HFFc6 (cell line): ENCODE measurements at regions not wholly inside any gene's neighbourhood (a gene's known extent, or its start where the extent isn't known, plus 50 kb on each side); places are given as distances from the start of the nearest gene placed in this dataset.

ENCODE experiments used
- DNase-seq: peaks from one replicate; pipeline ENCODE4 v3.0.0-alpha.2; 2018
- H3K27ac Mint-ChIP-seq: 2 replicates; pipeline ENCODE4 v1.8.0; 2020; ENCODE audit warnings: mild to moderate bottlenecking, mixed read lengths
- H3K27me3 Mint-ChIP-seq: 2 replicates; pipeline ENCODE4 v1.8.0; 2021; ENCODE audit warnings: mild to moderate bottlenecking, moderate library complexity, mixed read lengths; ENCODE audit not compliant: insufficient read depth
- H3K36me3 Mint-ChIP-seq: 2 replicates; pipeline ENCODE4 v1.8.0; 2021; ENCODE audit warnings: low read depth, mixed read lengths
- H3K4me1 Mint-ChIP-seq: 2 replicates; pipeline ENCODE4 v1.8.0; 2020; ENCODE audit warnings: low read depth, mixed read lengths
- H3K4me3 Mint-ChIP-seq: 2 replicates; pipeline ENCODE4 v1.8.0; 2020; ENCODE audit warnings: mild to moderate bottlenecking, moderate library complexity, mixed read lengths
- H3K9me3 Mint-ChIP-seq: 2 replicates; pipeline ENCODE4 v1.8.0; 2020; ENCODE audit warnings: mild to moderate bottlenecking, mixed read lengths
- TF ChIP-seq, protein P1 (sequence below): fragments of 200-600 bp; sonication (generic); IDR thresholded peaks from 2 replicates; pipeline ENCODE4 v1.5.0; 2021; ENCODE audit warnings: antibody characterized with exemption, mild to moderate bottlenecking

DNA sequence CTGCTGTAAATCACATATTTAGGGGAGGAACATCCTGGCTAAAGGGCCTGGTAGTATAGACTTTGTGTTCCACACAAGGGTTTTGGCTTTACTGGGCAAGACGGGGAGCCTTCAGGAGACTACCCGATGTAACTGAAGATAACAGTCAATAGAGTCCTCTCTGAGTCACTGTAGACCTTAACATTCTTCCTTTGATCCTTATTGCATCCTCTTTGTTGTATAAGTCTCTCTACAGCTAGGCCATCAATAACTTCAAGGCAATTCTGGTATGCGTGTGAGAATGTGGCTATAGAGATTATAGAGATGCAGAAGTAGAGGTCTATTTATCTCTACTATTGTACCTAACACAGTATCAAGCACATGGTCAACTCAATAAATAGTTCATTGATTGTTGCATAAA lies 67.3 kb upstream of the STK32A start:
- Mint-ChIP-seq H3K36me3 (no peaks in the 10 kb centered on the region; the same call in 1 of the 2 replicates), H3K4me1 (no peaks in the 10 kb centered on the region), H3K9me3 (peaks cover 3% of the 10 kb centered on the region), H3K4me3 (no peak overlapping the region), H3K27me3 (no peaks in the 10 kb centered on the region), H3K27ac (no peak overlapping the region)
- TF ChIP-seq, protein P1, sequence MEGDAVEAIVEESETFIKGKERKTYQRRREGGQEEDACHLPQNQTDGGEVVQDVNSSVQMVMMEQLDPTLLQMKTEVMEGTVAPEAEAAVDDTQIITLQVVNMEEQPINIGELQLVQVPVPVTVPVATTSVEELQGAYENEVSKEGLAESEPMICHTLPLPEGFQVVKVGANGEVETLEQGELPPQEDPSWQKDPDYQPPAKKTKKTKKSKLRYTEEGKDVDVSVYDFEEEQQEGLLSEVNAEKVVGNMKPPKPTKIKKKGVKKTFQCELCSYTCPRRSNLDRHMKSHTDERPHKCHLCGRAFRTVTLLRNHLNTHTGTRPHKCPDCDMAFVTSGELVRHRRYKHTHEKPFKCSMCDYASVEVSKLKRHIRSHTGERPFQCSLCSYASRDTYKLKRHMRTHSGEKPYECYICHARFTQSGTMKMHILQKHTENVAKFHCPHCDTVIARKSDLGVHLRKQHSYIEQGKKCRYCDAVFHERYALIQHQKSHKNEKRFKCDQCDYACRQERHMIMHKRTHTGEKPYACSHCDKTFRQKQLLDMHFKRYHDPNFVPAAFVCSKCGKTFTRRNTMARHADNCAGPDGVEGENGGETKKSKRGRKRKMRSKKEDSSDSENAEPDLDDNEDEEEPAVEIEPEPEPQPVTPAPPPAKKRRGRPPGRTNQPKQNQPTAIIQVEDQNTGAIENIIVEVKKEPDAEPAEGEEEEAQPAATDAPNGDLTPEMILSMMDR, result no peak
- DNase-seq, result no peak

DNA sequence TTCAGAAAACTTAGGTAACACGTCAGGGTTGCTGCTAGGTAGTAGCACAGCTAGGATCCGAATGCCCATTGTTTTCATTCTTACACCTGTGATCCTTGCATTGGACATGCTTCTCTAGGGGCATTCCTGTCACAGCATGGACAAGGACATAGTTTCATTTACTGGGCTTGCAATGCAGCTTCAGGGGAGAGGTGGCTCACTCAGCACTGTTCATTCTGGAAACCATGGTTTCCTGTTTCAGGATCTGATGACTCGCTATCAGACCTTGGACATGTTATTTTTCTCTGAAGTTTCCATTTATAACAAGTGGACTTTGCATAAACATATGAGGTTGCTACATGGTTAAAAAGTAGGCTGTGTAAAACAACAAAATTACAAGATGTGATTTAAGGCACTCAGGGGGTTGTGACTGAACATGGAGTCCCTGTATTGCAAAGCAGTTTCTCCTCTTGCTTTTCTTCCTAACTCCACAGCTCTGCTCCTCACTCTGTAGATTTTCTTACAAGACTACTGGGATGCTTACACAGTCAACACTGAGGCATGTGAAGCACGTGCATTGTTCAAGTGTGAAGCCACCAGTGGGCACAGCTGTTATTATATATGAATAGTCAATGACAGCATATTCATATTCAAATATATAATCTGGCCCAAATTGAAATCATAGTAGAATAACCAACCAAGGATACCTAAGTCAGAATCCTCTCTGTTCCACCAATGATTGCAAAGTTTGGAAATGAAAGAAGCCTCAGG lies 66.1 kb upstream of the STK32A start:
- DNase-seq, result no peak
- Mint-ChIP-seq H3K27me3 (no peaks in the 10 kb centered on the region), H3K36me3 (no peaks in the 10 kb centered on the region), H3K27ac (no peak overlapping the region), H3K4me1 (no peaks in the 10 kb centered on the region), H3K4me3 (no peak overlapping the region), H3K9me3 (peaks cover 3% of the 10 kb centered on the region; the same call in 1 of the 2 replicates)
- TF ChIP-seq, protein P1, result no peak

DNA sequence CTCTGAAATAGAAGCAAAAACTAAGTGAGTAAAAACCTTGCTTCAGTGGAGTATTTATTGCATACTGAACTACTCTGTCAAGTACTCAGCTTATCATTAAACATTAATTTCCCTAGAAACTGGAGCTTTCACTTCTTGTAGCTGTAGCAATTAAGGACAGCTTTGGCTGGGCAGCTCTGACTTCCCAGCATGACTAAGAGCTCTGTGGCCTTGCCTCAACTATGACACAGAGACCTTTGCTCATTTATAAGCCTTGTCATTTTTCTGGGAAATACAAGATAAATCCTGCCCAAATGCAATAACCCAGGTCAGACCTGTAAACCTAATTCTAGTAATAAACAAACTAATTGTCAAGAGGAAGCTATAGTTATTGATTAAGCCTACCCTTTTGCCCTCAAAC lies 65.4 kb upstream of the STK32A start:
- no peak for DNase-seq
- no peak overlapping the region for H3K4me3 Mint-ChIP-seq
- no peak overlapping the region for H3K27ac Mint-ChIP-seq
- H3K27me3 Mint-ChIP-seq, result no peaks in the 10 kb centered on the region
- no peaks in the 10 kb centered on the region for H3K4me1 Mint-ChIP-seq
- TF ChIP-seq, protein P1, result no peak
- no peaks in the 10 kb centered on the region for H3K36me3 Mint-ChIP-seq
- no peaks in the 10 kb centered on the region for H3K9me3 Mint-ChIP-seq

DNA sequence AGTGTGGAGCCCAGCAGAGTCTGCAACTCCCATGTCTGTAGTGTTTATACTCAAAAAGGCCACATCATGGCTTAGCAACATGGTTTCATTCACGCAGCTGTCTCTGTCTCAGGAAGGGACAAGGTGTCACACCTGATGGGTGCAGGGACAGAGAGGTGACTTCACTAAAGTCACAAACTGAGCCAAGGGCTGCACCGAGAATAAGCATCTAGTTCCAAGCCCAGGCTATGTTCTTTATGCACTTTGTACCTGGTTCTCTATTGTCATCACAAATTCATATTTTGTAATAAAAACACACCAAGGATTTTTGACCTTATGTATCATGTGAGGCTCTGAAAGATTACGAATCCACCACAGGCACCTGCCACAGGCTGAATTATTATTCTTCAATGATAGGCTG lies 64.9 kb upstream of the STK32A start:
- no peaks in the 10 kb centered on the region for H3K36me3 Mint-ChIP-seq
- no peak overlapping the region for H3K4me3 Mint-ChIP-seq
- no peak for DNase-seq
- H3K4me1 Mint-ChIP-seq, result no peaks in the 10 kb centered on the region
- H3K27ac Mint-ChIP-seq, result no peak overlapping the region
- no peaks in the 10 kb centered on the region for H3K9me3 Mint-ChIP-seq
- H3K27me3 Mint-ChIP-seq, result no peaks in the 10 kb centered on the region
- TF ChIP-seq, protein P1, result no peak

DNA sequence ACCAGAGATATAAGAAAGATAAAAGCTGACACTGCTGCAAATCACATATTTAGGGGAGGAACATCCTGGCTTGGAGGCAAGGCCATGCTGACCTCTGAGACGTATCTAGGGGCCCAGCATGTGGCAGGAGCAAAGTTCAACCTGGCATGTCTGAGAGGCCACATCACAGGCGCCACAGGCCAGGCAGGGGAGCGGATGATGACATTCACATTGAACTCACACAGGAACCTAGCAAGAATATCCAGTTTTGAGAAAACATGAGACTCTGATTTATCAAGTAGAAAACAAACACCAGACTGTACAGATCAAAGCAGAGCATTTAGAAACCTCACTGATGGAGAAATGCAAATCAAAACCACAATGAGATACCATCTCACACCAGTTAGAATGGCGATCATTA lies 64.2 kb upstream of the STK32A start:
- no peak for DNase-seq
- Mint-ChIP-seq H3K36me3 (no peaks in the 10 kb centered on the region), H3K4me1 (no peaks in the 10 kb centered on the region), H3K9me3 (no peaks in the 10 kb centered on the region), H3K27me3 (no peaks in the 10 kb centered on the region), H3K27ac (no peak overlapping the region), H3K4me3 (no peak overlapping the region)
- TF ChIP-seq, protein P1, result no peak
